GM20431 (cell line): ENCODE measurements at regions not wholly inside any gene's neighbourhood (a gene's known extent, or its start where the extent isn't known, plus 50 kb on each side); places are given as distances from the start of the nearest gene placed in this dataset.

Experiments
- in situ Hi-C: fragments of 300-500 bp; cut with MseI, MboI; formaldehyde crosslinking; loops from one replicate; pipeline ENCODE4 v1.15.0; 2020; ENCODE audit warnings: low sequenced_read_pairs; ENCODE audit not compliant: unreplicated experiment

DNA sequence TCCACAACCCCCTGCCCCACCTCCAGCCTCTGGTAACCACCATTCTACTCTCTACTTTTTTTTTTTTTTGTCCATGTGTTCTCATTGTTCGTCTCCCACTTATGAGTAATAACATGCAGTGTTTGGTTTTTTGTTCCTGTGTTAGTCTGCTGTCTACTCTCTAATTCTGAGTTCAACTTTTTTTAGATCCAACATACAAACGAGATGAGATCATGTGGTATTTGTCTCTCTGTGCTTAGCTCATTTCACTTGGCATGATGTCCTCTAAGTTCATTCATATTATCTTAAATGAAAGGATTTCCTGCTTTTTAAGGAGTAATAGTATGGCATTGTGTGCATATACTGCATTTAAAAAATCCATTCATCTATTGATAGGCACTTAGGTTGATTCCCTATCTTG lies 130.9 kb downstream of the NMUR2 start:
- in situ Hi-C loops: no loop called here

- in situ Hi-C loops: no loop called here
Measured at GRCh38 chr5:152271420-152271819, 133.7 kb downstream of the NMUR2 start.

DNA sequence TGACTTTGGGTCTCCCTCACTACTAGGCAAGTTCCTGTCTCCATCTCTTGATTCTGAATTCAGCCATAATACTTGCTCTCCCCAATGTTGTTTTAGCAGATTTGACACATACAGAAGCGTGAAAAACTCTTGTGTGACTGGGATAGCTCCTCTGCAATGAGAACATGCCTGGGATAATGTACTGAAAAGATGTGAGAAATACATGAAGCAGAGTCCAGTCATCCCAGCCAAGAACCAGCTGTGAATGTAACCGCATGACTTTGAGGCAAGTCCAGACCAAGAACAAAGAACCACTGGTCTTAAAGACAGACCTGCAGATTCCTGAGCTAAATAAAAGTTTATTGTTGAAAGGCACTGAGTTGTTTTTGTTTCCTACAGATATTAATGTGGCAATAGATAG lies 135.0 kb downstream of the NMUR2 start:
- in situ Hi-C loops: no loop called here

DNA sequence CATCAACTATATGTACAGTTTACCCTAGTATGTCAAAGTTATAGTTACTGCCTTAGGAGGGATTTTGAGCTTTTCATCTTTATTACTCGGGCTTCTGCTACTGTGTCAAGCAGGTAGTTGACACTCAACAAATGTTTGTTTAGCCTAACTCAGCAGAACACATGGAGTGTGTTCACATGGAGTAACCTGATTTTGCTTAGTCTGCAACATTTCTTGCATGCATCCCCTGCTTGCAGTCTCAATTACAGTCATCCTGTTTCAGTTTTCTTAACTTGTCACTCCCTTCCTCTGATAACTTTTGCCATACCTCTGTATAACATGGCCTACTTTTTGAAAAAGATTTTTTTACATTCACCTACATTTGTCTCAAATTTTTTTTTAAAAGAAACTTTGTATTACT lies 135.5 kb downstream of the NMUR2 start:
- in situ Hi-C loops: no loop called here

DNA sequence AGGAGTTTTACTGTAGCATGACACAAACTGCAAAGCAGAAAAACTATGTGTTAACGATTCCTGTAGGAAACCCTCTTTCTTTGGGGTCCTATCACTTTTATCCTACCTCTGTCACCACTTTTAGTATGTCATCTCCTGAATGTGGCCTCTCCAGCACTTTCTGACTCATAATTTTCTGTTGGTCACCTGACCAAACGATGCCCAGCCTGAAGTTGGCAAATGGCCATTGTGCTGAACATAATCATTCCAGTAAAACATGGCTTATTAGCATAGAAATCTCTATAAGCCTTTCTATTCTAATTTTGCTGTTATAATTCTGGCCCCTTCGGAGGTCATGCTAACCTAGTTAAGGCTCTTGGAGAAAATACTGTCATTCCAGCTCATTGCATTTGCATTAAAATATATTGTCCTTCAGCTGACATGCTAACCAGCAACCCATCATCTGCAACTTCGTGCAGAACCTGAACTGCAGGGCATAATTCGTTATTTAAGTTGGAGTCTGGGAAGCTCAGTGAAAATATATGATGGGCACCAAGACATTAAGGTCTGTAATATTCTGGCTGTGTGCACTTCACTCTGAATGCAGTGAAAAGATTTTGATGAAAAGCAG lies 140.3 kb downstream of the NMUR2 start:
- in situ Hi-C loops: no loop called here

DNA sequence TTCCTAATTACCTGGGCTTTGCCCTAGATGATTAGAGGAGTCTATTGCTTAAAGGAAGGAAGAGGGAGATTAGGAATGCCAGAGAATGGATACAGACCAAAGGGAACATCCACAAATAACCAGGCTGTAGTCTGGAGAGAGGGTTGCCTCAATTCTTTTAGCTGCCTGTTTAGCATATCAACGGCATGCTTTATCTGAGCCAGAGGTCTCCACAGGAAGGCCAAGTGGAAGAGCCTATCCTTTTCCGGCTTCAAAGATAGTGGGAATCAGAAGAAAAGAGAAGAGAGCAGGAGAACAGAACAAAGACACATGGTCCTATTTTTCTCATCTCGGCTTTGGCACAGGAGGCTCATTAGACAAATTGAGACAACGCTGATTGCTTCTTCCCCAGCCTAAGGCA lies 142.4 kb downstream of the NMUR2 start:
- in situ Hi-C loops: no loop called here

GRCh38 chr5:152260940-152261339 lies 144.1 kb downstream of the NMUR2 start:
- in situ Hi-C loops: no loop called here

DNA sequence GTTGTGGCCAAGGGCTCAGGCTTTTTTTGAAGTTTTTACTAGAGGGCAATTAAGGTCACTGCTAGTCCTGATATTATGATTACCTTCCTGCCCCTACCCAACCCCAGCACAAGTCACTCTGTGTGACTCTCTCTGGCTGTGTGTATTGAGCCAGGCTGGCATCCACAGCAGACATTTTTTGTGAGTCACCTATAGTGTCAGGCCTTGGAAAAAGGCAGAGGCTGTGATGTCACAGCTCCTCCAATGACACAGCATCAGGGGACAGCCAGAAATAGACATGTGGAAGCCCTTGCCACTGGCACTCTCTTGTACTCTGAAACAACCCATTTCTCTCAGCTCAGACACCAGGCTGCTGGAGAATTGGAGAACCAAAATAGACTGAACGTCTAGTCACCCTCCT lies 145.4 kb downstream of the NMUR2 start:
- in situ Hi-C loops: no loop called here

- in situ Hi-C loops: no loop called here
Measured at GRCh38 chr5:152256580-152256979, 148.5 kb downstream of the NMUR2 start.

DNA sequence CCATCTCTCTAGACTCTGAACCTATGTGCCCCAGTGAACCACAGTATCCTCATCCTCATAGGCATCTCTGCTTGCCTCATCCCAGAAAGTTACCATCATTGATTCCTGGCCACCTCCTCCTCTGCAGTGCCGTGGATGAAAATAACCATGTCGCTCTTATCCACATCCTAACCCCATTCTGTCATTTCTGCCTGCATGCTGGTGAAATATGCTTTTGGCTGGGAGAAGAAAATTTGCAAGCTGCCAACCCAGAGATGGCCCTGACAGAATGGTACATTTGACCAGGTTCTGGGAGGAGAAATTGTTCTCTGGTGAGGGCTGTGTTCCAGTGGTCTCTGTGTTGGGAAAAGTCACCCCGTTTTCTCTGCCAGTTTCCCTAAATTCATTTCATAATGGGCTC lies 149.7 kb downstream of the NMUR2 start:
- in situ Hi-C loops: no loop called here

DNA sequence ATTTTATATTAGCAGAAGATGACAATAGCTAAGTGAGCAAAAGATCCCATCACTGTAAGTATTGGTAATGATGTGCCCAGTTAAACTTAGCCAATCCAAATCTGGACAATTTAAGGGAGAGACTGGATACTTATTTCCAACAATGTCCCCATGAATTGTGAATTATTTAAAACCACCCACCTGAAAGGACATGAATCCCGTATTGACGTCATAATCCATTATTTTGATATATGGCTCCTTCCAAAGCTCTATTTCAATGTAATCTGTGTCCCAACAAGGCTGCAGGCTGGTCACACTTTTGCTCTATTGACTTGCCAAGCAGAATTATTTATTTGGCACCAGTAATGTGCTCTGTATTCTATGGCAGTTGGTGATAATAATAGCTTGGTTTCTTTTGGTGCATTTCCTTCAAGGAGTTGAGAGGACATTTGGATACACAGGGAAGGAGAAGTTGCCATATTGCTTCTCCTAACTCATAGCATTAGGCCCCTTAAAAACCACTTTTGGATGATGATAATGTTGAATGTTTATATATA lies 157.2 kb downstream of the NMUR2 start:
- in situ Hi-C loops: no loop called here

DNA sequence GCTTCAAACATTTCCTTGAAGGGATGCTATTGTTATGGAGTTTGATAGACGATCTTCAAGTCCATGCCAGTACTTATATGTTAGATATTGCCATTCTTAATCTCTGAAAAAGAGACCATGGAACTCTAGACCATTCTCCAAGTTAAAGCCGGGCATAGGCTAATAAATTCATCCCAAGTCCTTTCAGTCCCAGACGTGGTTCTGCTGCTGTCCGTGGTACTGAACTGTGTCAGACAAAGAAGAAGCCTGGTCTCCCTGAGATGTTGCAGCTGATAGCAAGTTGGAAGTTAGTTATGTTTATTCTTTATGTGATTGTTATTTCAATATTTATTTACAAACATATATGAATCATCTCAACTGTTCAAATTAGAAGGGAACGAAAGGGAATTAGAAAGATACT lies 158.7 kb downstream of the NMUR2 start:
- in situ Hi-C loops: no loop called here

DNA sequence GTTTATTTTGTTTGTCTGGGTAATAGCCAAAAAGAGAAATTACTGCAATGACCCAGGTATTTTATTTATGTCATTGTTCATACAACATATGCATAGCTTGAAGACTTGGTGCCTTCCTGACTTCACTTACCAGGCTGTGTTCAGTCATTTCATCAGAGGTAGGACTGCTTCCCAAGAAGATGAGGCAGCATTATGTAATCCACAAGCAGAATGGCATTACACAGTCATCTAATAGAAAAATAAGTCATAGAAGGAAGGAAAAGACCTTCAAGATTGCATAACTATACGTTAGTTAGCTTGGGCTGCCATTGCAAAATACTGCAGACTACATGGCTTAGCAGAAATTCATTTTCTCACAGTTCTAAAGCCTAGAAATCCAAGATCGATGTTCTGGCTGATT lies 167.5 kb downstream of the NMUR2 start:
- in situ Hi-C loops: no loop called here

- in situ Hi-C loops: no loop called here
Measured at GRCh38 chr5:152226191-152226590, 178.9 kb downstream of the NMUR2 start.

- in situ Hi-C loops: no loop called here
Measured at GRCh38 chr5:152221721-152222629, 183.1 kb downstream of the NMUR2 start.

DNA sequence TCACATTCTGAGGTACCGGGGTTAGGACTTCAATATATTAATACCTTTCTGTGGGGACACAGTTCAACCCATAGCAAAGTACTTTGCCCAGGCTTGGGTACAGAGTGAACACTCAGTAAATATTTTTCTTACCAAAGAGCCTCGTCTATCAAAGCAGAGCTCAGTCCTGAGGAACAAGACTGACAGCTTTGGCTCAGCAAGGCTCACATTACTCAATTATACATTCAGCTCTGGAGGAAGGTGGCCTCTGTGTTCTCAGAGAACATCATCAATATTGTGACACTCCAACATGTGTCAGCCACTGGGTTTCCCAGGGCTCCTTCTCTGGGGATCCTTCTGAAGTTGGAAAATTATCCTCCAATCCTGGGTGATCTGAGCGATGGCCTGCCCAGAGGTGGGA lies 186.4 kb downstream of the NMUR2 start:
- in situ Hi-C loops: no loop called here

GRCh38 chr5:152205804-152206203 lies 199.3 kb downstream of the NMUR2 start:
- in situ Hi-C loops: no loop called here

- in situ Hi-C loops: no loop called here
Measured at GRCh38 chr5:152202321-152202720, 202.8 kb downstream of the NMUR2 start.

DNA sequence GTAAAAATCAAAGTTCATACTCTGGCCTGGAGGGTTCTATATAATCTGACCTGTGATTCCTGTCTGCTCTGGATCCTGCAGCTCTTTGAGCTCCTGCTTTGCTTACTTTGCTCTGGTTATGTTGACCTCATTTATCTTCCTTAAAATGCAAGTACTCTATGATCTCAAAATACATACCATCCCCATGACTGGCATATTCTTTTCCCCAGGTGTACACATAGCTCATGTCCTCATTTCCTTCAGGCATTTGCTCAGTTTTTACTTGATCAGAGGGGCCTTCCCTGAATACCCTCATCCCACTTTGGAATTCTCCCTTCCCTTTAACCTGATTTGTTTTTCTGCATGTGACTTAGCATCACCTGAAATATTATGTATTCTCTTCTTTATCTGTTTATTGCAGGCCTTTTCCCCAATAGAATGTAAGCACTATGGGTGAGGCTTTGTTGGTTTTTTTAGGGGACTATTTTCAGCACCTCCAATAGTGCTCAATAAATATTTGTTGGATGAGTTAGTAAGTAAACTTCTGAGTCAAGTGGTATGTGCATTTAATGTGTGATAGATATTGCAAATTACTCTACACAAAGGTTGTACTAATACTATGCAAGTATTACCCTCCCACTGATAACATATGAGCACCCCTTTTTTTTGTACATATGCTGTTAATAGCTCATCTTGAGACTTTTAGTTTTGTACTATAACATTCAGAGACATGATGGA lies 211.5 kb downstream of the NMUR2 start:
- in situ Hi-C loops: no loop called here

DNA sequence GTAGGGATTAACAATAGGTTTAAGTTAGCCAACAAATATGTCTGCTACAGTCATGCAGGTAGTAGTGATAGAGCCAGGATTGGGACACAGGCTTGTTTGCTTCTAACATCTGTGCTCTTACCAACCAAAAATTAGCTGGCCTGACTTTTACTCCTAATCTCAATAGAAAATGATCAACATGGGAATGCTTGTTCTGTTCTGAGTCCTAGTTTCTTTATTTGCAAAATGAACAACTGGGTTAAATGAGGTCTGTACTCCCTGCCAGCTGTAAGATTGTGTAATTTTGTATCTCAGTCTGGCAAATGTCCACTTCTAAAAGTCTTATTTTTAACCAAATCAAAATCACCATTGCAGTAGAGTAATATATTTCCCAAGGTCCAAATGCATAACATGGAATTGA lies 216.8 kb downstream of the NMUR2 start:
- in situ Hi-C loops: no loop called here

DNA sequence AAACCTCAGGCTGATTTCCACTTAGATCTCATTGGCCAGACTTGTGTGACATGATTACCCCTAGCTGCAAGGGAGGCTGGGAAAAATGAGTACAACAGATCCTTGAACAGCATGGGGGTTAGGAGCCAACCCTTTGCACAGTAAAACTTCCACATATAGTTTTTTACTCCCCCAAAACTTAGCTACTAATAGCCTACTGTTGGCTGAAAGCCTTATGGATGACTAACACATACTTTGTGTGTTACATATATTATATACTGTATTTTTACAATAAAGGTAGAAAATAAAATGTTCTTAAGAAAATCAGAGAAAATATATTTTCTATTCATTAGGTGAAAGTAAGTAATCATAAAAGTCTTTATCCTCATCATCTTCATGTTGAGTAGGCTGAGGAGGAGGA lies 217.4 kb downstream of the NMUR2 start:
- in situ Hi-C loops: no loop called here
